ENCODE measurements at regions not wholly inside any gene's neighbourhood (a gene's known extent, or its start where the extent isn't known, plus 50 kb on each side); places are given as distances from the start of the nearest gene placed in this dataset.
A peak's percentile ranks its signal among the peaks of the same experiment; 100 is the strongest.

- Histone ChIP-seq H3K9me3 (ENCODE audit: insufficient read depth, low read length) (no peaks in the 10 kb centered on the region), H3K4me2 (ENCODE audit: low read length) (no peak overlapping the region), H3K9ac (ENCODE audit: low read length) (no peak overlapping the region)
Measured at GRCh38 chr9:28662675-28663074, 1089.4 kb upstream of the C9orf72 start.

DNA sequence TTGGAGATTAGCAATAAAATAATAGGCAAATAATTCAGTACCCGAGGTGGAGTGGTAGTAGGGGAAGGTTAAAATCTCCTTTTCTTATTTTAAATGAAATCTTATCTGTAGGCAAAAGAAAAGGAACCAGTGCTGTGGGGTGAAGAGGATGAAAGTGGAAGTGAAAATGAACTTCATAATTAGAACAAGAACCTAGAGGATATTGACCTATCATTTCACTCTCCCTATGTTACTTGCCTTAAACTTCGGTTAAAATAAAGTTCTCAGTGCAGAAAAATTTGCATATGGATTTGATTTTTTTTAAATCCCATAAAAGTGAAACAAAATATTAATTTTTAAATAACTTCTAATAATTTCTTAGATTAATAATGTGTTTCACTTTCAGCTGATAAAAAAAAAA, 1094.9 kb upstream of the C9orf72 start:
- Histone ChIP-seq H3K27me3 (ENCODE audit: low read depth, low read length) (no peaks in the 10 kb centered on the region), H2AFZ (ENCODE audit: low read depth, low read length) (no peak overlapping the region), H3K9ac (ENCODE audit: low read length) (no peak overlapping the region), H3K36me3 (replicated peaks; ENCODE audit: low read depth, low read length) (no peaks in the 10 kb centered on the region), H4K20me1 (ENCODE audit: insufficient read depth, low read length) (no peaks in the 10 kb centered on the region), H3K9me3 (ENCODE audit: insufficient read depth, low read length) (no peaks in the 10 kb centered on the region), H3K27ac (ENCODE audit: low read length) (no peak overlapping the region), H3K4me3 (ENCODE audit: low read length) (no peak overlapping the region), H3K4me1 (ENCODE audit: low read length) (peaks cover 10% of the 10 kb centered on the region), H3K79me2 (ENCODE audit: low read length) (no peaks in the 10 kb centered on the region), H3K4me2 (ENCODE audit: low read length) (peak overlapping the region; percentile 38)
- TF ChIP-seq EZH2phosphoT487 (IDR thresholded peaks at IDR 0.05; ENCODE audit: low read depth) = no peak
- TF ChIP-seq, protein P1, sequence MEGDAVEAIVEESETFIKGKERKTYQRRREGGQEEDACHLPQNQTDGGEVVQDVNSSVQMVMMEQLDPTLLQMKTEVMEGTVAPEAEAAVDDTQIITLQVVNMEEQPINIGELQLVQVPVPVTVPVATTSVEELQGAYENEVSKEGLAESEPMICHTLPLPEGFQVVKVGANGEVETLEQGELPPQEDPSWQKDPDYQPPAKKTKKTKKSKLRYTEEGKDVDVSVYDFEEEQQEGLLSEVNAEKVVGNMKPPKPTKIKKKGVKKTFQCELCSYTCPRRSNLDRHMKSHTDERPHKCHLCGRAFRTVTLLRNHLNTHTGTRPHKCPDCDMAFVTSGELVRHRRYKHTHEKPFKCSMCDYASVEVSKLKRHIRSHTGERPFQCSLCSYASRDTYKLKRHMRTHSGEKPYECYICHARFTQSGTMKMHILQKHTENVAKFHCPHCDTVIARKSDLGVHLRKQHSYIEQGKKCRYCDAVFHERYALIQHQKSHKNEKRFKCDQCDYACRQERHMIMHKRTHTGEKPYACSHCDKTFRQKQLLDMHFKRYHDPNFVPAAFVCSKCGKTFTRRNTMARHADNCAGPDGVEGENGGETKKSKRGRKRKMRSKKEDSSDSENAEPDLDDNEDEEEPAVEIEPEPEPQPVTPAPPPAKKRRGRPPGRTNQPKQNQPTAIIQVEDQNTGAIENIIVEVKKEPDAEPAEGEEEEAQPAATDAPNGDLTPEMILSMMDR (IDR thresholded peaks at IDR 0.05; ENCODE audit: low read depth, low read length) = no peak

More at GRCh38 chr9:28662675-28663074, 1089.4 kb upstream of the C9orf72 start:
- peaks cover 2% of the 10 kb centered on the region for H3K4me1 ChIP-seq (ENCODE audit: low read length)
- no peak overlapping the region for H3K27ac ChIP-seq (ENCODE audit: low read length)
- H3K27me3 ChIP-seq (ENCODE audit: low read depth, low read length) = no peaks in the 10 kb centered on the region
- no peaks in the 10 kb centered on the region for H4K20me1 ChIP-seq (ENCODE audit: insufficient read depth, low read length)
- no peaks in the 10 kb centered on the region for H3K36me3 ChIP-seq (replicated peaks; ENCODE audit: low read depth, low read length)
- H2AFZ ChIP-seq (ENCODE audit: low read depth, low read length) = no peak overlapping the region
- no peak overlapping the region for H3K4me3 ChIP-seq (ENCODE audit: low read length)
- TF ChIP-seq, protein P1 (IDR thresholded peaks at IDR 0.05; ENCODE audit: low read depth, low read length) = no peak
- TF ChIP-seq EZH2phosphoT487 (IDR thresholded peaks at IDR 0.05; ENCODE audit: low read depth) = no peak
- H3K79me2 ChIP-seq (ENCODE audit: low read length) = no peaks in the 10 kb centered on the region

DNA sequence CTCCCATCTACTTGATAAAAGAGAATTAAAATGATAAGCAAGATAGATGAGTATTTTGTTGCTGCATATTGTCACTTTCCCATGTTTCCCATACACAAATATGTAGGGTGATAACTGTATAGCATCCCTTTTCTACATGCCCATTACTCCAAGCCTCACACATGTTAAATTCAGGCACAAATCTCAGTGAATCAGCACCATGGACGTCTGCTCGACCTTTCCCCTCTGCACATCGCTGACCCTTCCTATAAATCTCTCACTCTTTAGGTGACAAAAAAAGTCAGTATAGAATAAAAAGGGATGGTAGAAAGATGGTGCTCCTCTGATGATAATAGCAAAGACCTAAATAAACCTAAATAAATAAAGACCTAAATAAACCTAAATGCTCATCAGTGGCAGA, 1097.7 kb upstream of the C9orf72 start:
- H3K9ac ChIP-seq (ENCODE audit: low read length) = no peak overlapping the region
- no peaks in the 10 kb centered on the region for H3K27me3 ChIP-seq (ENCODE audit: low read depth, low read length)
- H3K79me2 ChIP-seq (ENCODE audit: low read length) = no peaks in the 10 kb centered on the region
- no peaks in the 10 kb centered on the region for H4K20me1 ChIP-seq (ENCODE audit: insufficient read depth, low read length)
- H3K9me3 ChIP-seq (ENCODE audit: insufficient read depth, low read length) = no peaks in the 10 kb centered on the region
- H3K27ac ChIP-seq (ENCODE audit: low read length) = no peak overlapping the region
- no peaks in the 10 kb centered on the region for H3K36me3 ChIP-seq (replicated peaks; ENCODE audit: low read depth, low read length)
- H3K4me1 ChIP-seq (ENCODE audit: low read length) = peaks cover 10% of the 10 kb centered on the region
- TF ChIP-seq, protein P1 (IDR thresholded peaks at IDR 0.05; ENCODE audit: low read depth, low read length) = no peak
- no peak for TF ChIP-seq EZH2phosphoT487 (IDR thresholded peaks at IDR 0.05; ENCODE audit: low read depth)
- no peak overlapping the region for H2AFZ ChIP-seq (ENCODE audit: low read depth, low read length)
- no peak overlapping the region for H3K4me3 ChIP-seq (ENCODE audit: low read length)
- no peak overlapping the region for H3K4me2 ChIP-seq (ENCODE audit: low read length)

DNA sequence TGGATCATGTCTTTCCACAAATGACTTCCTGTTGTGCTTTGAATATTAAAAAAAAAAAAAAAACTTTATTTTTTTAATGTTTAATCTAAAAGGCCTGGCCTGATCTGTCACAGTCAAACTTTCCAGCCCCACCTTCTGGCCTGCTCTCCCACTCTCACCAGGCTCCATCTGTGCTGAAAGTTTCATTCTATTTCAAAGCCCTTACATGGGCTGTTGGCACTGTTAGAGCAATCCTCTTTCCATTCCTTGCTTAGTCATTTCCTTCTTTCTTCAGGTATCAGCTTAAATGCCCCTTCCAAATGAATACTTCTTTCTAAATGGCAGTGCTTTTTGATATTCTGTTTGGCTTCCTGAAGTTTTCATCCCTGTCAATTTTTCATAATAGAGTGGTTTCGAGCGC, 1104.8 kb upstream of the C9orf72 start:
- Histone ChIP-seq H3K27me3 (ENCODE audit: low read depth, low read length) (no peaks in the 10 kb centered on the region), H3K4me1 (ENCODE audit: low read length) (no peaks in the 10 kb centered on the region), H3K4me2 (ENCODE audit: low read length) (no peak overlapping the region), H3K9ac (ENCODE audit: low read length) (no peak overlapping the region), H3K9me3 (ENCODE audit: insufficient read depth, low read length) (no peaks in the 10 kb centered on the region), H3K79me2 (ENCODE audit: low read length) (no peaks in the 10 kb centered on the region), H3K36me3 (replicated peaks; ENCODE audit: low read depth, low read length) (no peaks in the 10 kb centered on the region), H3K27ac (ENCODE audit: low read length) (no peak overlapping the region), H3K4me3 (ENCODE audit: low read length) (no peak overlapping the region), H4K20me1 (ENCODE audit: insufficient read depth, low read length) (no peaks in the 10 kb centered on the region), H2AFZ (ENCODE audit: low read depth, low read length) (no peak overlapping the region)
- TF ChIP-seq, protein P1 (IDR thresholded peaks at IDR 0.05; ENCODE audit: low read depth, low read length) = no peak
